ENCODE measurements at regions not wholly inside any gene's neighbourhood (a gene's known extent, or its start where the extent isn't known, plus 50 kb on each side); places are given as distances from the start of the nearest gene placed in this dataset.
"Not testable (repeated sequence)": the region's sequence is repeated elsewhere in the genome, so short reads cannot be mapped to it uniquely, and the experiment has no call there.

GRCh38 chr10:94232711-94233383 lies 129.9 kb downstream of the NOC3L start:
- DNase-seq: no peak

- DNase-seq: no peak
Observed at GRCh38 chr10:94235461-94235860, 127.3 kb downstream of the NOC3L start.

GRCh38 chr10:94238006-94238617 lies 124.6 kb downstream of the NOC3L start:
- no peak for DNase-seq

GRCh38 chr10:94239696-94240095 lies 123.0 kb downstream of the NOC3L start:
- DNase-seq: no peak

GRCh38 chr10:94240491-94240890 lies 122.2 kb downstream of the NOC3L start:
- no peak for DNase-seq

GRCh38 chr10:94240901-94241300 lies 121.8 kb downstream of the NOC3L start:
- DNase-seq: no peak

GRCh38 chr10:94251098-94251497 lies 111.6 kb downstream of the NOC3L start:
- DNase-seq: no peak

GRCh38 chr10:94251568-94251967 lies 111.2 kb downstream of the NOC3L start:
- no peak for DNase-seq

GRCh38 chr10:94257407-94257806 lies 105.3 kb downstream of the NOC3L start:
- not testable (repeated sequence) for DNase-seq

- DNase-seq: no peak
Observed at GRCh38 chr10:94260455-94260854, 102.3 kb downstream of the NOC3L start.

GRCh38 chr10:94264085-94264484 lies 98.7 kb downstream of the NOC3L start:
- no peak for DNase-seq

GRCh38 chr10:94266091-94266490 lies 96.6 kb downstream of the NOC3L start:
- DNase-seq: no peak

GRCh38 chr10:94268652-94269051 lies 94.1 kb downstream of the NOC3L start:
- DNase-seq: no peak

- no peak for DNase-seq
Observed at GRCh38 chr10:94274142-94274787, 88.5 kb downstream of the NOC3L start.

- no peak for DNase-seq
Observed at GRCh38 chr10:94276140-94276539, 86.6 kb downstream of the NOC3L start.

GRCh38 chr10:94277450-94277849 lies 85.3 kb downstream of the NOC3L start:
- DNase-seq: no peak

- DNase-seq: peak in 1 of 2 donors; percentile 8
Observed at GRCh38 chr10:94279835-94280709, 82.7 kb downstream of the NOC3L start.

- DNase-seq: no peak
Observed at GRCh38 chr10:94281654-94282053, 81.1 kb downstream of the NOC3L start.

GRCh38 chr10:94282369-94282768 lies 80.4 kb downstream of the NOC3L start:
- DNase-seq: no peak
